A549 (cell line): ENCODE measurements at regions not wholly inside any gene's neighbourhood (a gene's known extent, or its start where the extent isn't known, plus 50 kb on each side); places are given as distances from the start of the nearest gene placed in this dataset.

ENCODE experiments used
- CEBPB ChIP-seq, 2 experiments: fragments of >200 bp in 1 of 2; sonication (Bioruptor Twin) in 1 of 2; formaldehyde crosslinking in 1 of 2; IDR thresholded peaks; 2 replicates each; pipeline ENCODE4 v1.6.1; 2012 to 2016
- EP300 ChIP-seq, 2 experiments: fragments of >200 bp; sonication (Bioruptor Twin); formaldehyde crosslinking; IDR thresholded peaks; 2 replicates in 1 of 2; 3 replicates in 1 of 2; pipeline ENCODE4 v1.6.1; 2016 to 2017
- POLR2AphosphoS2 ChIP-seq: conservative IDR thresholded peaks from 2 replicates; pipeline ENCODE4 v1.6.1; 2012; ENCODE audit warnings: low read length, improper control_type of control experiment, inconsistent platforms
- TF ChIP-seq, protein P1 (sequence below): IDR thresholded peaks from 2 replicates; pipeline ENCODE4 v1.6.1; 2012
- TF ChIP-seq, protein P2 (sequence below): fragments of >200 bp; sonication (Bioruptor Twin); formaldehyde crosslinking; IDR thresholded peaks from 3 replicates; pipeline ENCODE4 v1.5.1; 2016
- TF ChIP-seq, protein P3 (sequence below): fragments of 200-600 bp; sonication (generic); IDR thresholded peaks from 2 replicates; pipeline ENCODE4 v1.6.1; 2016; ENCODE audit warnings: antibody characterized with exemption, mild to moderate bottlenecking, moderate library complexity

DNA sequence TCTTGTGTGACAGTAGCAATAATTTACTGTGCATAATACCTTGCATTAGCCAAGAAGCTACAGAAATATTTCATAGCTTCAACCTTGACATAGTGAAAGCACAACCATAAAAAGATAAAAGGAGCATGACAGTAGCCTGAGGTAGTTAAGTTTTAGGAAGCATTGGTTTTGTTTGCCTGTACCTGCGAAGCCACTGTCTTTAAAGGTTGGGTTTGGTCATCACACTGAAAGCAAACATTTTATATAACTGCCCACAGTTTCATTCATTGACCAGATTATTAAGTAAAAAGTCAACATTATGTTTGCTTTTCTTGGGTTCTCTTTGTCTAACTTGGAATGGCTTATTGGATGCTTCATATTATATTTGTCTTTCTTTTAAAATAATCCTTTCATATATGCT is 450.1 kb upstream of the IL12A start:
- TF ChIP-seq CEBPB (IDR thresholded peaks at IDR 0.05) (no peak), EP300 (IDR thresholded peaks at IDR 0.05) (no peak), POLR2AphosphoS2 (no peak)
- TF ChIP-seq, protein P1, sequence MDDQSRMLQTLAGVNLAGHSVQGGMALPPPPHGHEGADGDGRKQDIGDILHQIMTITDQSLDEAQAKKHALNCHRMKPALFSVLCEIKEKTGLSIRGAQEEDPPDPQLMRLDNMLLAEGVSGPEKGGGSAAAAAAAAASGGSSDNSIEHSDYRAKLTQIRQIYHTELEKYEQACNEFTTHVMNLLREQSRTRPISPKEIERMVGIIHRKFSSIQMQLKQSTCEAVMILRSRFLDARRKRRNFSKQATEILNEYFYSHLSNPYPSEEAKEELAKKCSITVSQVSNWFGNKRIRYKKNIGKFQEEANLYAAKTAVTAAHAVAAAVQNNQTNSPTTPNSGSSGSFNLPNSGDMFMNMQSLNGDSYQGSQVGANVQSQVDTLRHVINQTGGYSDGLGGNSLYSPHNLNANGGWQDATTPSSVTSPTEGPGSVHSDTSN, result no peak
- TF ChIP-seq, protein P2, sequence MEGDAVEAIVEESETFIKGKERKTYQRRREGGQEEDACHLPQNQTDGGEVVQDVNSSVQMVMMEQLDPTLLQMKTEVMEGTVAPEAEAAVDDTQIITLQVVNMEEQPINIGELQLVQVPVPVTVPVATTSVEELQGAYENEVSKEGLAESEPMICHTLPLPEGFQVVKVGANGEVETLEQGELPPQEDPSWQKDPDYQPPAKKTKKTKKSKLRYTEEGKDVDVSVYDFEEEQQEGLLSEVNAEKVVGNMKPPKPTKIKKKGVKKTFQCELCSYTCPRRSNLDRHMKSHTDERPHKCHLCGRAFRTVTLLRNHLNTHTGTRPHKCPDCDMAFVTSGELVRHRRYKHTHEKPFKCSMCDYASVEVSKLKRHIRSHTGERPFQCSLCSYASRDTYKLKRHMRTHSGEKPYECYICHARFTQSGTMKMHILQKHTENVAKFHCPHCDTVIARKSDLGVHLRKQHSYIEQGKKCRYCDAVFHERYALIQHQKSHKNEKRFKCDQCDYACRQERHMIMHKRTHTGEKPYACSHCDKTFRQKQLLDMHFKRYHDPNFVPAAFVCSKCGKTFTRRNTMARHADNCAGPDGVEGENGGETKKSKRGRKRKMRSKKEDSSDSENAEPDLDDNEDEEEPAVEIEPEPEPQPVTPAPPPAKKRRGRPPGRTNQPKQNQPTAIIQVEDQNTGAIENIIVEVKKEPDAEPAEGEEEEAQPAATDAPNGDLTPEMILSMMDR, result no peak
- TF ChIP-seq, protein P3, sequence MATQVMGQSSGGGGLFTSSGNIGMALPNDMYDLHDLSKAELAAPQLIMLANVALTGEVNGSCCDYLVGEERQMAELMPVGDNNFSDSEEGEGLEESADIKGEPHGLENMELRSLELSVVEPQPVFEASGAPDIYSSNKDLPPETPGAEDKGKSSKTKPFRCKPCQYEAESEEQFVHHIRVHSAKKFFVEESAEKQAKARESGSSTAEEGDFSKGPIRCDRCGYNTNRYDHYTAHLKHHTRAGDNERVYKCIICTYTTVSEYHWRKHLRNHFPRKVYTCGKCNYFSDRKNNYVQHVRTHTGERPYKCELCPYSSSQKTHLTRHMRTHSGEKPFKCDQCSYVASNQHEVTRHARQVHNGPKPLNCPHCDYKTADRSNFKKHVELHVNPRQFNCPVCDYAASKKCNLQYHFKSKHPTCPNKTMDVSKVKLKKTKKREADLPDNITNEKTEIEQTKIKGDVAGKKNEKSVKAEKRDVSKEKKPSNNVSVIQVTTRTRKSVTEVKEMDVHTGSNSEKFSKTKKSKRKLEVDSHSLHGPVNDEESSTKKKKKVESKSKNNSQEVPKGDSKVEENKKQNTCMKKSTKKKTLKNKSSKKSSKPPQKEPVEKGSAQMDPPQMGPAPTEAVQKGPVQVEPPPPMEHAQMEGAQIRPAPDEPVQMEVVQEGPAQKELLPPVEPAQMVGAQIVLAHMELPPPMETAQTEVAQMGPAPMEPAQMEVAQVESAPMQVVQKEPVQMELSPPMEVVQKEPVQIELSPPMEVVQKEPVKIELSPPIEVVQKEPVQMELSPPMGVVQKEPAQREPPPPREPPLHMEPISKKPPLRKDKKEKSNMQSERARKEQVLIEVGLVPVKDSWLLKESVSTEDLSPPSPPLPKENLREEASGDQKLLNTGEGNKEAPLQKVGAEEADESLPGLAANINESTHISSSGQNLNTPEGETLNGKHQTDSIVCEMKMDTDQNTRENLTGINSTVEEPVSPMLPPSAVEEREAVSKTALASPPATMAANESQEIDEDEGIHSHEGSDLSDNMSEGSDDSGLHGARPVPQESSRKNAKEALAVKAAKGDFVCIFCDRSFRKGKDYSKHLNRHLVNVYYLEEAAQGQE, result no peak
